Dendritic cell treated with granulocyte-macrophage colony-stimulating factor and Interleukin-4, amounts not matched to agents 40 ng/mL and 50 ng/mL, for 4 days (primary cell): ENCODE measurements at regions not wholly inside any gene's neighbourhood (a gene's known extent, or its start where the extent isn't known, plus 50 kb on each side); places are given as distances from the start of the nearest gene placed in this dataset.

ENCODE experiments used
- H3K27ac Mint-ChIP-seq: one replicate; pipeline ENCODE4 v1.8.0; 2022; ENCODE audit warnings: mild to moderate bottlenecking, mixed read lengths
- H3K27me3 Mint-ChIP-seq: one replicate; pipeline ENCODE4 v1.8.0; 2022; ENCODE audit warnings: mild to moderate bottlenecking, mixed read lengths
- H3K36me3 Mint-ChIP-seq: one replicate; pipeline ENCODE4 v1.8.0; 2022; ENCODE audit warnings: low read depth, mixed read lengths
- H3K4me1 Mint-ChIP-seq: one replicate; pipeline ENCODE4 v1.8.0; 2022; ENCODE audit warnings: low read depth, mixed read lengths
- H3K4me3 Mint-ChIP-seq: one replicate; pipeline ENCODE4 v1.8.0; 2022; ENCODE audit warnings: mild to moderate bottlenecking, moderate library complexity, mixed read lengths
- H3K9me3 Mint-ChIP-seq: one replicate; pipeline ENCODE4 v1.8.0; 2022; ENCODE audit warnings: mixed read lengths
- intact Hi-C: fragments of 100-400 bp; cut with micrococcal nuclease; formaldehyde crosslinking; loops from one replicate; pipeline ENCODE4 v1.15.0; 2022

- Mint-ChIP-seq H3K9me3 (peaks cover 54% of the 10 kb centered on the region), H3K4me3 (no peak overlapping the region), H3K36me3 (no peaks in the 10 kb centered on the region), H3K27me3 (no peaks in the 10 kb centered on the region), H3K4me1 (no peaks in the 10 kb centered on the region), H3K27ac (no peak overlapping the region)
- intact Hi-C loops: no loop called here
Measured at GRCh38 chr1:4306559-4307467, 347.6 kb upstream of the AJAP1 start.

- H3K36me3 Mint-ChIP-seq: no peaks in the 10 kb centered on the region
- no peaks in the 10 kb centered on the region for H3K27me3 Mint-ChIP-seq
- intact Hi-C loops: no loop called here
- no peak overlapping the region for H3K4me3 Mint-ChIP-seq
- peaks cover 56% of the 10 kb centered on the region for H3K9me3 Mint-ChIP-seq
- no peak overlapping the region for H3K27ac Mint-ChIP-seq
- no peaks in the 10 kb centered on the region for H3K4me1 Mint-ChIP-seq
Measured at GRCh38 chr1:4307468-4307845, 347.0 kb upstream of the AJAP1 start.

GRCh38 chr1:4307911-4308545 is 346.4 kb upstream of the AJAP1 start:
- Mint-ChIP-seq H3K9me3 (peaks cover 51% of the 10 kb centered on the region), H3K27ac (no peak overlapping the region), H3K4me3 (no peak overlapping the region), H3K4me1 (no peaks in the 10 kb centered on the region), H3K27me3 (no peaks in the 10 kb centered on the region), H3K36me3 (no peaks in the 10 kb centered on the region)
- intact Hi-C loops: no loop called here

GRCh38 chr1:4308806-4309205 is 345.6 kb upstream of the AJAP1 start:
- Mint-ChIP-seq H3K4me1 (no peaks in the 10 kb centered on the region), H3K9me3 (peaks cover 51% of the 10 kb centered on the region), H3K27me3 (no peaks in the 10 kb centered on the region), H3K27ac (no peak overlapping the region), H3K4me3 (no peak overlapping the region), H3K36me3 (no peaks in the 10 kb centered on the region)
- intact Hi-C loops: no loop called here

- Mint-ChIP-seq H3K9me3 (peaks cover 56% of the 10 kb centered on the region), H3K4me3 (no peak overlapping the region), H3K27me3 (no peaks in the 10 kb centered on the region), H3K27ac (no peak overlapping the region), H3K4me1 (no peaks in the 10 kb centered on the region), H3K36me3 (no peaks in the 10 kb centered on the region)
- intact Hi-C loops: no loop called here
Measured at GRCh38 chr1:4309676-4310320, 344.6 kb upstream of the AJAP1 start.

GRCh38 chr1:4310396-4310923 is 343.9 kb upstream of the AJAP1 start:
- Mint-ChIP-seq H3K27me3 (no peaks in the 10 kb centered on the region), H3K4me3 (no peak overlapping the region), H3K27ac (no peak overlapping the region), H3K4me1 (no peaks in the 10 kb centered on the region), H3K36me3 (no peaks in the 10 kb centered on the region), H3K9me3 (peaks cover 56% of the 10 kb centered on the region)
- intact Hi-C loops: no loop called here

GRCh38 chr1:4312024-4312423 is 342.4 kb upstream of the AJAP1 start:
- H3K9me3 Mint-ChIP-seq: peaks cover 63% of the 10 kb centered on the region
- H3K4me3 Mint-ChIP-seq: no peak overlapping the region
- intact Hi-C loops: no loop called here
- H3K27me3 Mint-ChIP-seq: no peaks in the 10 kb centered on the region
- H3K4me1 Mint-ChIP-seq: no peaks in the 10 kb centered on the region
- H3K27ac Mint-ChIP-seq: no peak overlapping the region
- H3K36me3 Mint-ChIP-seq: no peaks in the 10 kb centered on the region

- Mint-ChIP-seq H3K9me3 (peaks cover 53% of the 10 kb centered on the region), H3K4me1 (no peaks in the 10 kb centered on the region), H3K4me3 (no peak overlapping the region), H3K27ac (no peak overlapping the region), H3K36me3 (no peaks in the 10 kb centered on the region), H3K27me3 (no peaks in the 10 kb centered on the region)
- intact Hi-C loops: no loop called here
Measured at GRCh38 chr1:4315202-4315601, 339.2 kb upstream of the AJAP1 start.

- no peak overlapping the region for H3K4me3 Mint-ChIP-seq
- intact Hi-C loops: no loop called here
- H3K27me3 Mint-ChIP-seq: no peaks in the 10 kb centered on the region
- H3K36me3 Mint-ChIP-seq: no peaks in the 10 kb centered on the region
- no peak overlapping the region for H3K27ac Mint-ChIP-seq
- H3K4me1 Mint-ChIP-seq: no peaks in the 10 kb centered on the region
- H3K9me3 Mint-ChIP-seq: peaks cover 43% of the 10 kb centered on the region
Measured at GRCh38 chr1:4317207-4317606, 337.2 kb upstream of the AJAP1 start.

GRCh38 chr1:4318720-4319119 is 335.7 kb upstream of the AJAP1 start:
- Mint-ChIP-seq H3K4me1 (no peaks in the 10 kb centered on the region), H3K4me3 (no peak overlapping the region), H3K27ac (no peak overlapping the region), H3K9me3 (peaks cover 35% of the 10 kb centered on the region), H3K36me3 (no peaks in the 10 kb centered on the region), H3K27me3 (no peaks in the 10 kb centered on the region)
- intact Hi-C loops: no loop called here

- Mint-ChIP-seq H3K27me3 (no peaks in the 10 kb centered on the region), H3K27ac (no peak overlapping the region), H3K4me3 (no peak overlapping the region), H3K4me1 (no peaks in the 10 kb centered on the region), H3K9me3 (peaks cover 27% of the 10 kb centered on the region), H3K36me3 (no peaks in the 10 kb centered on the region)
- intact Hi-C loops: no loop called here
Measured at GRCh38 chr1:4319496-4319895, 334.9 kb upstream of the AJAP1 start.

- Mint-ChIP-seq H3K27ac (no peak overlapping the region), H3K4me1 (no peaks in the 10 kb centered on the region), H3K9me3 (no peaks in the 10 kb centered on the region), H3K36me3 (no peaks in the 10 kb centered on the region), H3K4me3 (no peak overlapping the region), H3K27me3 (no peaks in the 10 kb centered on the region)
- intact Hi-C loops: no loop called here
Measured at GRCh38 chr1:4322881-4323280, 331.5 kb upstream of the AJAP1 start.

GRCh38 chr1:4323309-4323708 is 331.1 kb upstream of the AJAP1 start:
- H3K27me3 Mint-ChIP-seq: no peaks in the 10 kb centered on the region
- no peak overlapping the region for H3K4me3 Mint-ChIP-seq
- H3K4me1 Mint-ChIP-seq: no peaks in the 10 kb centered on the region
- no peaks in the 10 kb centered on the region for H3K36me3 Mint-ChIP-seq
- intact Hi-C loops: no loop called here
- H3K27ac Mint-ChIP-seq: no peak overlapping the region
- H3K9me3 Mint-ChIP-seq: no peaks in the 10 kb centered on the region

- H3K9me3 Mint-ChIP-seq: no peaks in the 10 kb centered on the region
- H3K36me3 Mint-ChIP-seq: no peaks in the 10 kb centered on the region
- H3K4me1 Mint-ChIP-seq: no peaks in the 10 kb centered on the region
- intact Hi-C loops: no loop called here
- H3K4me3 Mint-ChIP-seq: no peak overlapping the region
- no peaks in the 10 kb centered on the region for H3K27me3 Mint-ChIP-seq
- no peak overlapping the region for H3K27ac Mint-ChIP-seq
Measured at GRCh38 chr1:4324525-4324924, 329.9 kb upstream of the AJAP1 start.
